ENCODE measurements at regions not wholly inside any gene's neighbourhood (a gene's known extent, or its start where the extent isn't known, plus 50 kb on each side); places are given as distances from the start of the nearest gene placed in this dataset.

DNA sequence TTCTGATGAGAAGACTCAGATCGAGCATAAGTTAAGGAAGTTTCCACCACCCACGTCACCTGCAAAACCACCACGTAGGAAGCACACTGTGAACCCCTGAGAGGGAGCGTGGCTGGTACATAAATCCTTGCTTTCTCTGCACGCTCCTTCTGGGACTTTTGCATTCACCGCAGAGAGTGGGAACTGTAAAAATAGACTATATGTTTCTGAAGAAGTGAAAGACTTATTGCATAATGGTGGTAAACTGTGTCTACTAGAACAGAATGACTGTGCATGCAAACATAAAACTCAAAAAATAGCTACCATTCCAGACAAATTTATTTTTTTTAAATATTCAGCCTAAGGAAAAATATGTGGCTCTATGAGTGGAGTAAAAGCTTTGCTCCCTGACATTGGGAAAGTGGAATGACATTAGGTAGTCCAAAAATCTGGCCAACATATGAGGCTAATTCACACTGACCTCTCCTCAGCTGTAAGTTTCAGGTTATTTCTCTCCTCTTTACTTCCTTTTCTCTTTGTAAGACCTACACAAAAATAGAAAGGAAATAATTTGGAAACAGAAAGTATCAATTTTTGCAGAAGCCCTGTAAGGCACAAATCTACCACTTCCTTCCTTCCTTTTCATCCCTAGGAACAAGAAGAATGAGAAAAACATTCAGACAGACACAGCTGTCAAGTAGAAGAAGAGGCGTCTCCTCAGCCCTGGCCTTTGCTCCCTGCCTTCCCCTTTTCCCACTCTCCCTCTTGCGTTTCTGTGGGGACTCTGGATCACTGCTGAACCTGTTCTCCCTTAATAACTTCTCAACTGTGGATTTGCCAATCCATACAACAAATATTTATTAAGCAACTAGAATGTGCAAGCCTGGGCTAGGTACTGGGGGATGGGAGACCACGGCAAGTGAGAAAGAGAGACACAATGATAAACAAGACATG, 264.3 kb upstream of the FOXN3 start:
- H3K4me3 ChIP-seq (ENCODE audit: low read depth, low read length): no peak overlapping the region
- no peak for DNase-seq (ENCODE audit: low read depth)
- TF ChIP-seq, protein P1, sequence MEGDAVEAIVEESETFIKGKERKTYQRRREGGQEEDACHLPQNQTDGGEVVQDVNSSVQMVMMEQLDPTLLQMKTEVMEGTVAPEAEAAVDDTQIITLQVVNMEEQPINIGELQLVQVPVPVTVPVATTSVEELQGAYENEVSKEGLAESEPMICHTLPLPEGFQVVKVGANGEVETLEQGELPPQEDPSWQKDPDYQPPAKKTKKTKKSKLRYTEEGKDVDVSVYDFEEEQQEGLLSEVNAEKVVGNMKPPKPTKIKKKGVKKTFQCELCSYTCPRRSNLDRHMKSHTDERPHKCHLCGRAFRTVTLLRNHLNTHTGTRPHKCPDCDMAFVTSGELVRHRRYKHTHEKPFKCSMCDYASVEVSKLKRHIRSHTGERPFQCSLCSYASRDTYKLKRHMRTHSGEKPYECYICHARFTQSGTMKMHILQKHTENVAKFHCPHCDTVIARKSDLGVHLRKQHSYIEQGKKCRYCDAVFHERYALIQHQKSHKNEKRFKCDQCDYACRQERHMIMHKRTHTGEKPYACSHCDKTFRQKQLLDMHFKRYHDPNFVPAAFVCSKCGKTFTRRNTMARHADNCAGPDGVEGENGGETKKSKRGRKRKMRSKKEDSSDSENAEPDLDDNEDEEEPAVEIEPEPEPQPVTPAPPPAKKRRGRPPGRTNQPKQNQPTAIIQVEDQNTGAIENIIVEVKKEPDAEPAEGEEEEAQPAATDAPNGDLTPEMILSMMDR (IDR thresholded peaks at IDR 0.05; ENCODE audit: control insufficient read depth, extremely low read depth, insufficient read depth): no peak

DNA sequence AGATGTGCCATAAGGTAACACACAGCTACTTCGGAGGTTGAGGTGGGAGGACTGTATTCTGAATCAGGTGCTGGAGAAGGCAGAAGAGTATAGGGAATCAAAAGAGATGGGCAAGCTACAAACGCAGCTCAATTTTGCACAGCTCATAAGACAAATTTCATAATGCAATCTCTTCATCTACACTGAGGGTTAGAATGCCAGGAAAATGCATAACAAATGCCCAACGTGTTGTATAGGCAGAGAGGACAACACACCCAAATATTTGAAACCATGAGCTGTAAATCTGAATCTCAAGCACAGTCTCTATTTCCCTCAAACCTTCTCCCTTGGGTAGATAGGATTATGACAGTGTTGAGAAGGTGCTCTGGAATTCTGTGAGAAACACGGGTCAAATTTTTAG, 263.1 kb upstream of the FOXN3 start:
- TF ChIP-seq, protein P1 (IDR thresholded peaks at IDR 0.05; ENCODE audit: control insufficient read depth, extremely low read depth, insufficient read depth): no peak
- H3K4me3 ChIP-seq (ENCODE audit: low read depth, low read length): no peak overlapping the region
- DNase-seq (ENCODE audit: low read depth): no peak

DNA sequence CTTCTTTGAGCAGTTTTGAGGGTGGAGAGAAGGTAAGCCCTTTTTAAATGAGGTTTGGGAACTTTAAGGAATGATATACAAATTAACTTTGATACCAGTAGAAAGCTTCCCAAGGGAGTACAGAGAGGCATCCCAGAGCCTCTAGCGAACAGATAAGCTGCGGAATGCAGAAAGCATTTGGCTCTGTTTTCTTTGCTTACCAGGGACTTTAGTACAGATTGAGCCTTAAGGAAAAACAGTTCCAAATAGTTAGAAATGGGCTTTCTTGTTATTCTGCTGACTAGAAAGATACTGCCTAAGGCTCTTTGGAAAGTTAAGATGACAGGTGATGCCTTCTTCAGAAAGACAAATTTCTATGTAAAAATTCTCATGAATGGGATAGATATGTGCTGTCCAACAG, 261.7 kb upstream of the FOXN3 start:
- no peak overlapping the region for H3K4me3 ChIP-seq (ENCODE audit: low read depth, low read length)
- DNase-seq (ENCODE audit: low read depth): no peak
- TF ChIP-seq, protein P1 (IDR thresholded peaks at IDR 0.05; ENCODE audit: control insufficient read depth, extremely low read depth, insufficient read depth): no peak

DNA sequence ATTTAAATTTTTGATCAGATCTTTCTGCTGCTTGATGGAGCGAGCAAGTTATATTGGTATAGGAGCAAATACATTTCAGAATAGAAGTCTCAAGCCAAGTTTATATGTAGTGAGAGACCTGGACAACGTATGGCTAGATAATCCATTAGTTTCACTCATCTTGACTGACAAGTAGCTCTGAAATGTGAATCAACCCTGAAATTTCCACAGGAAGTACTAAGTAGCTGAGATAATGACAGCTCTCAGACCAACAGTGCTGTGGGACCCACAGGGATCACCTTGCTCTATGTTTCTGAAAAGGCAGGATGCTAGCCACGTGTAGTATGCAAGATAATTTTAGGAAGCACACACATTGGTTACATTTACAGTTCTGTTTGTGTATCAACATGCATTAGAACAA, 258.6 kb upstream of the FOXN3 start:
- no peak for DNase-seq (ENCODE audit: low read depth)
- no peak overlapping the region for H3K4me3 ChIP-seq (ENCODE audit: low read depth, low read length)
- TF ChIP-seq, protein P1 (IDR thresholded peaks at IDR 0.05; ENCODE audit: control insufficient read depth, extremely low read depth, insufficient read depth): no peak

DNA sequence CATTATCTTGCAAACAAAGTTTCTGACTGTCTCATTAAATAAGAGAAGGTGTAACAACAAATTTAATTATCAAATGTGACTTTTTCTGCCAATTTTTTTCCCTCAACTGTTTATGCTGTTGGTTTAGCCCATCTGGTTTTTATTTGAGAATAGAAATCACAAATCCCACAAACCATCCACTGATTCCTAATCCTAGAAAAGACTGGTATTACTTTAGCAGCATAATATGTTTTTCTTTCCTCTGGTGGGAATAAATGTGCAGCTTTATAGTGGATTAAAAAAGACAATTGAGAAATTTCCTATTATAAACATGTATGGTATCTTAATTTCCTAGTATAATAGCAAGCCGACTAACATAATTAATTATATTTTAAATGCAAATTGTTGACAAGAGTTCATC, 257.9 kb upstream of the FOXN3 start:
- DNase-seq (ENCODE audit: low read depth): no peak
- TF ChIP-seq, protein P1 (IDR thresholded peaks at IDR 0.05; ENCODE audit: control insufficient read depth, extremely low read depth, insufficient read depth): no peak
- H3K4me3 ChIP-seq (ENCODE audit: low read depth, low read length): no peak overlapping the region

DNA sequence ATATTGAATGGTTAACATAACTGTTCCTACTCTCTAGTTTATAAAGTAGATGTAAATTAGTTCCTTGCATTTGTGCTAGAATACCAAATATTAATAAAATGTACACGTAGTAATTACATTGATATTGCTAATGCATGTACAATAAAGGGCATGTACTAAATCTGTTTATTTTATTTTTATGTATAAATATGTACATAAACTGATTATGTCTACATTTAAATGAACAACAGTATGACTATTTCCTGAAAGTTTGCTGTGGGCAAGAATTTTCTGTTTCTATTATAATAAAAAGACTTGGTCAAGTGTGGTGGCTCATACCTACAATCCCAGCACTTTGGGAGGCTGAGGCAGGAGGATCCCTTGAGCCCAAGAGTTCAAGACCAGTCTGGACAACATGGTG, 257.2 kb upstream of the FOXN3 start:
- no peak overlapping the region for H3K4me3 ChIP-seq (ENCODE audit: low read depth, low read length)
- TF ChIP-seq, protein P1 (IDR thresholded peaks at IDR 0.05; ENCODE audit: control insufficient read depth, extremely low read depth, insufficient read depth): no peak
- DNase-seq (ENCODE audit: low read depth): no peak
